GM06990 (cell line): ENCODE measurements at regions not wholly inside any gene's neighbourhood (a gene's known extent, or its start where the extent isn't known, plus 50 kb on each side); places are given as distances from the start of the nearest gene placed in this dataset.

Experiments used
- DNase-seq: peaks from one replicate; pipeline ENCODE4 v3.0.0-alpha.2; 2011; ENCODE audit not compliant: insufficient read length; ENCODE audit errors: extremely low read depth
- H3K27me3 ChIP-seq: replicated peaks from 2 replicates; pipeline ENCODE4 v1.6.0; 2011; ENCODE audit warnings: low read length; ENCODE audit not compliant: control insufficient read depth, insufficient read depth
- H3K36me3 ChIP-seq: 2 replicates; pipeline ENCODE4 v1.5.1; 2011; ENCODE audit warnings: low read length; ENCODE audit not compliant: control insufficient read depth, insufficient read depth
- H3K4me3 ChIP-seq: replicated peaks from 2 replicates; pipeline ENCODE4 v1.5.1; 2011; ENCODE audit warnings: low read depth, mild to moderate bottlenecking, control low read depth, low read length
- CTCF ChIP-seq: IDR thresholded peaks from 2 replicates; pipeline ENCODE4 v1.5.1; 2011; ENCODE audit warnings: low read length, control low read depth, mild to moderate bottlenecking, inconsistent platforms; ENCODE audit not compliant: insufficient read depth, poor library complexity, severe bottlenecking

DNA sequence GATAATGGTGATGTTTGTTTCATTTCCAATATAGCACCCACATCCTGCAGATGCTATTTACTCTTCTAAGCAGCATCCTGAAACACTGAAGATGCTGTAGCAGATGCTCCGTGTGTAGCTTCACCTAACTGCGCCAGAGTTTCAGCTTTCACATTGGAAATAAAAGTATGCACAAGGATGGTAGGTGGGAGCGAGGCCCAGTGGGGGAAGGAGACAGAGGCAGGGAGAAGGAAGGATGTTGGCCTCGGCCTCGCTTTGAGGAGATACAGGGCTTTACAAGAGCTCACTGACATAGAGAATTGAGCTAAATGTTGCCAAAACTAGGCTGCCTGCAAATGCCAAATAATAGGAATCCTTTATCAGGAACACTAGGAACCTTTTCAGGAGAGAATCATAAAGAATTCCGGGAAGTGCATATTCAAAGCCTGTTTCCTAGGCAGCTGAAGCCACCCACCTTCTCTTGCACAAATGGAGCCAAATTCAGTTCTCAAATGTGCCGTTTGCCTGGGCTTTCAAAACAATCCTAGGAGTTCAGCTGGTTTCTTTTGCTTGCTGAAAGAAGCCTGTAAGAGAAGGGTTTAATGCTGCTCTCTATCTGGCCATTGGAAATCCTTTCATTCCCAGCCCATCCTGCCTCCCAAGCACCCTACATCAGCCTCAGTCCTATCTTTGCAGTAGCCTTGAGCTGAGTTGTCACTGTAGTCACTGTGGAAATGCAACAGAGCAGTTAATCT is 135.4 kb upstream of the ATP1B1 start:
- no peak for TF ChIP-seq CTCF
- Histone ChIP-seq H3K36me3 (no peaks in the 10 kb centered on the region), H3K27me3 (no peaks in the 10 kb centered on the region), H3K4me3 (no peak overlapping the region)
- no peak for DNase-seq

GRCh38 chr1:168972225-168972624 is 134.3 kb upstream of the ATP1B1 start:
- no peak for DNase-seq
- no peaks in the 10 kb centered on the region for H3K27me3 ChIP-seq
- no peaks in the 10 kb centered on the region for H3K36me3 ChIP-seq
- no peak overlapping the region for H3K4me3 ChIP-seq
- TF ChIP-seq CTCF: no peak

- no peaks in the 10 kb centered on the region for H3K36me3 ChIP-seq
- no peak for TF ChIP-seq CTCF
- no peak overlapping the region for H3K4me3 ChIP-seq
- H3K27me3 ChIP-seq: no peaks in the 10 kb centered on the region
- DNase-seq: no peak
Observed at GRCh38 chr1:168972887-168973286, 133.6 kb upstream of the ATP1B1 start.

- DNase-seq: no peak
- Histone ChIP-seq H3K27me3 (no peaks in the 10 kb centered on the region), H3K36me3 (no peaks in the 10 kb centered on the region), H3K4me3 (no peak overlapping the region)
- TF ChIP-seq CTCF: no peak
Observed at GRCh38 chr1:168974117-168974516, 132.4 kb upstream of the ATP1B1 start.

DNA sequence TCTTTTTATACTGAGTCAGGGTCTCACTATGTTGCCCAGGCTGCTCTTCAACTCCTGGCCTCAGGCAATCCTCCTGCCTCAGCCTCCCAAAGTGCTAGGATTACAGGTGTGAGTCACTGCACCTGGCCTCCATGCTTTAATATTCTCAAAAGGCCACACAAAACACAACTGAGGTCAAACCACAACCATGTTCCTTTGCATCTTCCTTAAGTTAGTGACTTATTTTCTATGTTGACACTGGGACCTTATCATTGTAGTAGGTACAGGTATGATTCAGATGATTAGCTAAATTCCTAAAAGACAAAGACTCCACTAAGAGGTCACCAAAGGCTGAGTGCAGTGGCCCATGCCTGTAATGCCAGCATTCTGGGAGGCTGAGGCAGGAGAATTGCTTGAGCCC is 131.9 kb upstream of the ATP1B1 start:
- no peak for DNase-seq
- Histone ChIP-seq H3K4me3 (no peak overlapping the region), H3K27me3 (no peaks in the 10 kb centered on the region), H3K36me3 (no peaks in the 10 kb centered on the region)
- TF ChIP-seq CTCF: no peak

DNA sequence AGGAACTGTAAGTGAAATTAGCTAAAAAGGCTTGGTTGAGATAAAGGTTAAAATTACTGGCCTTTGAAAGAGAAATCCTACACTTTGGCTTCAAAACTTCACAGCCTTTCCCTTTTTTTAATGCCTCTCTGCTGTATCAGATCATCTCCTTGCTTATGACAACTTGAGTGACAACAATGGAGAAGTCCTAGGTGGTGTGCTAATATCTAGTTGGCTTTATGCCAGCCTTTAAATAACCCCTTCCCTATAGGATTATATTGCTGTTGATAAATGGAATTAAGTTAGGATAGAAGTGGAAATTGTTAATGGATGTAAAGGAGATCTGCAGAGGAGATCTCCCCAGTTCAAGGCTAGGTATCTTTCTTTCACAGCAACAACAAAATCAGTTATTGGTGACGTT is 130.2 kb upstream of the ATP1B1 start:
- Histone ChIP-seq H3K27me3 (no peaks in the 10 kb centered on the region), H3K4me3 (no peak overlapping the region), H3K36me3 (no peaks in the 10 kb centered on the region)
- no peak for TF ChIP-seq CTCF
- DNase-seq: no peak
